ENCODE measurements at regions not wholly inside any gene's neighbourhood (a gene's known extent, or its start where the extent isn't known, plus 50 kb on each side); places are given as distances from the start of the nearest gene placed in this dataset.
A peak's percentile ranks its signal among the peaks of the same experiment; 100 is the strongest.

GRCh38 chr6:137673603-137674002 is 179.4 kb upstream of the OLIG3 start:
- H3K9me2 ChIP-seq (replicated peaks; ENCODE audit: insufficient read depth, low read length) = no peaks in the 10 kb centered on the region
- H2AFZ ChIP-seq (ENCODE audit: low read length) = no peak overlapping the region
- H3K4me3 ChIP-seq (ENCODE audit: low read length) = no peak overlapping the region
- H3K27ac ChIP-seq (ENCODE audit: low read length) = no peak overlapping the region
- DNase-seq = no peak
- peaks cover 10% of the 10 kb centered on the region for H3K4me1 ChIP-seq (ENCODE audit: low read length)
- TF ChIP-seq EZH2 (optimal IDR thresholded peaks at IDR 0.05; ENCODE audit: low read depth, low read length) = no peak
- no peak for TF ChIP-seq CTCF (IDR thresholded peaks at IDR 0.05; ENCODE audit: low read length)
- TF ChIP-seq EZH2phosphoT487 (IDR thresholded peaks at IDR 0.05; ENCODE audit: low read length) = no peak
- H3K9ac ChIP-seq (ENCODE audit: low read length) = no peak overlapping the region
- no peaks in the 10 kb centered on the region for H3K36me3 ChIP-seq (replicated peaks; ENCODE audit: insufficient read depth, low read length)
- H3K9me3 ChIP-seq (replicated peaks; ENCODE audit: insufficient read depth, low read length) = no peaks in the 10 kb centered on the region
- no peaks in the 10 kb centered on the region for H4K20me1 ChIP-seq (ENCODE audit: insufficient read depth, low read length)
- H3K4me2 ChIP-seq (ENCODE audit: low read depth, low read length) = no peak overlapping the region
- no peaks in the 10 kb centered on the region for H3K79me2 ChIP-seq (ENCODE audit: low read length)
- H3K27me3 ChIP-seq (replicated peaks; ENCODE audit: insufficient read depth, low read length) = no peaks in the 10 kb centered on the region
- H3F3A ChIP-seq (ENCODE audit: insufficient read depth, low read length) = no peaks in the 10 kb centered on the region; the same call in 1 of the 2 replicates

- Histone ChIP-seq H3F3A (ENCODE audit: insufficient read depth, low read length) (no peaks in the 10 kb centered on the region; the same call in 1 of the 2 replicates), H4K20me1 (ENCODE audit: insufficient read depth, low read length) (no peaks in the 10 kb centered on the region), H3K9me2 (replicated peaks; ENCODE audit: insufficient read depth, low read length) (no peaks in the 10 kb centered on the region), H3K27me3 (replicated peaks; ENCODE audit: insufficient read depth, low read length) (no peaks in the 10 kb centered on the region), H3K4me2 (ENCODE audit: low read depth, low read length) (peak overlapping the region; percentile 57), H3K36me3 (replicated peaks; ENCODE audit: insufficient read depth, low read length) (no peaks in the 10 kb centered on the region), H3K9me3 (replicated peaks; ENCODE audit: insufficient read depth, low read length) (no peaks in the 10 kb centered on the region), H3K27ac (ENCODE audit: low read length) (peak overlapping the region; percentile 5; the same call in 1 of the 2 replicates), H3K4me1 (ENCODE audit: low read length) (peaks cover 10% of the 10 kb centered on the region), H3K79me2 (ENCODE audit: low read length) (no peaks in the 10 kb centered on the region), H2AFZ (ENCODE audit: low read length) (peak overlapping the region; percentile 37), H3K9ac (ENCODE audit: low read length) (0 out of 2 replicates have a peak overlapping the region, but pooled peaks have one; percentile 11), H3K4me3 (ENCODE audit: low read length) (peak overlapping the region; percentile 29; the same call in 1 of the 2 replicates)
- DNase-seq = peak; percentile 56
- TF ChIP-seq CTCF (IDR thresholded peaks at IDR 0.05; ENCODE audit: low read length) (no peak), EZH2 (optimal IDR thresholded peaks at IDR 0.05; ENCODE audit: low read depth, low read length) (no peak), EZH2phosphoT487 (IDR thresholded peaks at IDR 0.05; ENCODE audit: low read length) (no peak)
Measured at GRCh38 chr6:137676888-137677287, 182.7 kb upstream of the OLIG3 start.

- H3F3A ChIP-seq (ENCODE audit: insufficient read depth, low read length) = no peaks in the 10 kb centered on the region; the same call in 1 of the 2 replicates
- no peaks in the 10 kb centered on the region for H3K27me3 ChIP-seq (replicated peaks; ENCODE audit: insufficient read depth, low read length)
- no peak overlapping the region for H3K4me3 ChIP-seq (ENCODE audit: low read length)
- TF ChIP-seq CTCF (IDR thresholded peaks at IDR 0.05; ENCODE audit: low read length) = no peak
- no peak for TF ChIP-seq EZH2phosphoT487 (IDR thresholded peaks at IDR 0.05; ENCODE audit: low read length)
- TF ChIP-seq EZH2 (optimal IDR thresholded peaks at IDR 0.05; ENCODE audit: low read depth, low read length) = no peak
- no peaks in the 10 kb centered on the region for H3K9me2 ChIP-seq (replicated peaks; ENCODE audit: insufficient read depth, low read length)
- no peak overlapping the region; the same call in 1 of the 2 replicates for H3K4me2 ChIP-seq (ENCODE audit: low read depth, low read length)
- H3K9ac ChIP-seq (ENCODE audit: low read length) = no peak overlapping the region
- no peaks in the 10 kb centered on the region for H3K79me2 ChIP-seq (ENCODE audit: low read length)
- H2AFZ ChIP-seq (ENCODE audit: low read length) = no peak overlapping the region
- H4K20me1 ChIP-seq (ENCODE audit: insufficient read depth, low read length) = no peaks in the 10 kb centered on the region
- H3K27ac ChIP-seq (ENCODE audit: low read length) = no peak overlapping the region
- H3K4me1 ChIP-seq (ENCODE audit: low read length) = peaks cover 10% of the 10 kb centered on the region
- no peaks in the 10 kb centered on the region for H3K9me3 ChIP-seq (replicated peaks; ENCODE audit: insufficient read depth, low read length)
- no peaks in the 10 kb centered on the region for H3K36me3 ChIP-seq (replicated peaks; ENCODE audit: insufficient read depth, low read length)
- no peak for DNase-seq
Measured at GRCh38 chr6:137677709-137678108, 183.5 kb upstream of the OLIG3 start.
